Activated CD4-positive, CD25-positive, alpha-beta regulatory T cell treated with anti-CD3 and anti-CD28 coated beads, Interleukin-2, amount 50 U/mL, for 24 hours (primary cell): ENCODE measurements at regions not wholly inside any gene's neighbourhood (a gene's known extent, or its start where the extent isn't known, plus 50 kb on each side); places are given as distances from the start of the nearest gene placed in this dataset.

ENCODE experiments used
- ATAC-seq, 2 donors: fragments of 150-1000 bp; cut with Tn5 transposase; one replicate each; pipeline ENCODE4 v1.10.0; 2021; ENCODE audit warnings: mild to moderate bottlenecking in 1 of 2, moderate library complexity in 1 of 2

- ATAC-seq = no peak
Observed at GRCh38 chr3:115478359-115478758, 145.0 kb upstream of the GAP43 start.

- ATAC-seq = no peak
Observed at GRCh38 chr3:115486880-115487279, 136.4 kb upstream of the GAP43 start.

- no peak for ATAC-seq
Observed at GRCh38 chr3:115487968-115488367, 135.3 kb upstream of the GAP43 start.

GRCh38 chr3:115488409-115488808 is 134.9 kb upstream of the GAP43 start:
- ATAC-seq = no peak

- ATAC-seq = no peak
Observed at GRCh38 chr3:115494826-115495225, 128.5 kb upstream of the GAP43 start.

GRCh38 chr3:115498421-115498820 is 124.9 kb upstream of the GAP43 start:
- no peak for ATAC-seq

GRCh38 chr3:115498898-115499297 is 124.4 kb upstream of the GAP43 start:
- ATAC-seq = no peak

GRCh38 chr3:115499666-115500065 is 123.6 kb upstream of the GAP43 start:
- no peak for ATAC-seq

- ATAC-seq = no peak
Observed at GRCh38 chr3:115500795-115501194, 122.5 kb upstream of the GAP43 start.

GRCh38 chr3:115502128-115502527 is 121.2 kb upstream of the GAP43 start:
- ATAC-seq = no peak

GRCh38 chr3:115503394-115503793 is 119.9 kb upstream of the GAP43 start:
- no peak for ATAC-seq

- ATAC-seq = no peak
Observed at GRCh38 chr3:115508562-115508961, 114.7 kb upstream of the GAP43 start.

GRCh38 chr3:115512565-115513415 is 110.5 kb upstream of the GAP43 start:
- peak; percentile 49 for ATAC-seq

- peak; percentile 15 to 32 for ATAC-seq
Observed at GRCh38 chr3:115513416-115513800, 109.9 kb upstream of the GAP43 start.

GRCh38 chr3:115517457-115518050 is 105.8 kb upstream of the GAP43 start:
- ATAC-seq = peak; percentile 38 to 48

GRCh38 chr3:115518100-115518852 is 105.0 kb upstream of the GAP43 start:
- no peak for ATAC-seq

- ATAC-seq = no peak
Observed at GRCh38 chr3:115520241-115520640, 103.1 kb upstream of the GAP43 start.

- ATAC-seq = no peak
Observed at GRCh38 chr3:115520651-115521245, 102.6 kb upstream of the GAP43 start.

GRCh38 chr3:115523458-115523857 is 99.9 kb upstream of the GAP43 start:
- ATAC-seq = no peak

GRCh38 chr3:115524549-115524948 is 98.8 kb upstream of the GAP43 start:
- ATAC-seq = no peak

- ATAC-seq = no peak
Observed at GRCh38 chr3:115525731-115526130, 97.6 kb upstream of the GAP43 start.

- ATAC-seq = no peak
Observed at GRCh38 chr3:115533218-115533617, 90.1 kb upstream of the GAP43 start.

- no peak for ATAC-seq
Observed at GRCh38 chr3:115536171-115536570, 87.1 kb upstream of the GAP43 start.
